ENCODE measurements at regions not wholly inside any gene's neighbourhood (a gene's known extent, or its start where the extent isn't known, plus 50 kb on each side); places are given as distances from the start of the nearest gene placed in this dataset.

GRCh38 chr5:13356226-13356625 is 588.3 kb downstream of the DNAH5 start:
- WGBS (ENCODE audit: low lambda C conversion rate, missing lambda C conversion rate), result 95% methylated on average over 3 of the region's 3 CpGs
- Histone ChIP-seq H3K79me2 (no peaks in the 10 kb centered on the region), H3K4me1 (ENCODE audit: insufficient read depth) (no peaks in the 10 kb centered on the region), H3K9me2 (replicated peaks; ENCODE audit: insufficient read depth) (no peaks in the 10 kb centered on the region), H2AFZ (no peak overlapping the region), H3K27ac (no peak overlapping the region), H3K27me3 (no peaks in the 10 kb centered on the region), H3K4me3 (no peak overlapping the region), H3K9me3 (ENCODE audit: low read depth) (no peaks in the 10 kb centered on the region), H3K36me3 (replicated peaks; ENCODE audit: insufficient read depth, low read depth) (no peaks in the 10 kb centered on the region), H4K20me1 (ENCODE audit: insufficient read depth, poor library complexity, severe bottlenecking) (no peaks in the 10 kb centered on the region), H3K4me2 (no peak overlapping the region)
- no peak for DNase-seq (ENCODE audit: low spot score)
- TF ChIP-seq EZH2phosphoT487 (IDR thresholded peaks at IDR 0.05; ENCODE audit: low read depth, severe bottlenecking, unreplicated experiment) (no peak), CTCF (IDR thresholded peaks at IDR 0.05; ENCODE audit: poor library complexity) (no peak), EZH2 (IDR thresholded peaks at IDR 0.05; ENCODE audit: borderline replicate concordance) (no peak)

- Histone ChIP-seq H3K27me3 (no peaks in the 10 kb centered on the region), H3K4me3 (no peak overlapping the region), H3K4me1 (ENCODE audit: insufficient read depth) (no peaks in the 10 kb centered on the region), H3K79me2 (no peaks in the 10 kb centered on the region), H3K9me2 (replicated peaks; ENCODE audit: insufficient read depth) (no peaks in the 10 kb centered on the region), H3K4me2 (no peak overlapping the region), H3K27ac (no peak overlapping the region), H3K9me3 (ENCODE audit: low read depth) (no peaks in the 10 kb centered on the region), H2AFZ (no peak overlapping the region), H3K36me3 (replicated peaks; ENCODE audit: insufficient read depth, low read depth) (no peaks in the 10 kb centered on the region), H4K20me1 (ENCODE audit: insufficient read depth, poor library complexity, severe bottlenecking) (no peaks in the 10 kb centered on the region)
- 57% methylated on average over 2 of the region's 2 CpGs for WGBS (ENCODE audit: low lambda C conversion rate, missing lambda C conversion rate)
- DNase-seq (ENCODE audit: low spot score), result no peak
- no peak for TF ChIP-seq EZH2phosphoT487 (IDR thresholded peaks at IDR 0.05; ENCODE audit: low read depth, severe bottlenecking, unreplicated experiment)
- no peak for TF ChIP-seq CTCF (IDR thresholded peaks at IDR 0.05; ENCODE audit: poor library complexity)
- no peak for TF ChIP-seq EZH2 (IDR thresholded peaks at IDR 0.05; ENCODE audit: borderline replicate concordance)
These were observed 589.9 kb downstream of the DNAH5 start for GRCh38 chr5:13354611-13355010.

- 70% methylated on average over 2 of the region's 2 CpGs for WGBS (ENCODE audit: low lambda C conversion rate, missing lambda C conversion rate)
- no peaks in the 10 kb centered on the region for H3K79me2 ChIP-seq
- DNase-seq (ENCODE audit: low spot score), result no peak
- no peaks in the 10 kb centered on the region for H3K36me3 ChIP-seq (replicated peaks; ENCODE audit: insufficient read depth, low read depth)
- no peak for TF ChIP-seq EZH2 (IDR thresholded peaks at IDR 0.05; ENCODE audit: borderline replicate concordance)
- no peaks in the 10 kb centered on the region for H3K4me1 ChIP-seq (ENCODE audit: insufficient read depth)
- H3K27me3 ChIP-seq, result no peaks in the 10 kb centered on the region
- H3K9me2 ChIP-seq (replicated peaks; ENCODE audit: insufficient read depth), result no peaks in the 10 kb centered on the region
- no peak overlapping the region for H3K4me2 ChIP-seq
- H2AFZ ChIP-seq, result no peak overlapping the region
- H3K4me3 ChIP-seq, result no peak overlapping the region
- no peaks in the 10 kb centered on the region for H3K9me3 ChIP-seq (ENCODE audit: low read depth)
- H3K27ac ChIP-seq, result no peak overlapping the region
- H4K20me1 ChIP-seq (ENCODE audit: insufficient read depth, poor library complexity, severe bottlenecking), result no peaks in the 10 kb centered on the region
These were observed 593.7 kb downstream of the DNAH5 start for GRCh38 chr5:13350767-13351166.

- TF ChIP-seq CTCF (IDR thresholded peaks at IDR 0.05; ENCODE audit: poor library complexity), result no peak
- TF ChIP-seq EZH2phosphoT487 (IDR thresholded peaks at IDR 0.05; ENCODE audit: low read depth, severe bottlenecking, unreplicated experiment), result no peak
- TF ChIP-seq EZH2 (IDR thresholded peaks at IDR 0.05; ENCODE audit: borderline replicate concordance), result no peak
- Histone ChIP-seq H3K9me3 (ENCODE audit: low read depth) (no peaks in the 10 kb centered on the region), H3K4me1 (ENCODE audit: insufficient read depth) (no peaks in the 10 kb centered on the region), H3K9me2 (replicated peaks; ENCODE audit: insufficient read depth) (no peaks in the 10 kb centered on the region), H3K79me2 (no peaks in the 10 kb centered on the region), H3K36me3 (replicated peaks; ENCODE audit: insufficient read depth, low read depth) (no peaks in the 10 kb centered on the region), H2AFZ (no peak overlapping the region), H3K27me3 (no peaks in the 10 kb centered on the region), H3K27ac (no peak overlapping the region), H3K4me3 (no peak overlapping the region), H4K20me1 (ENCODE audit: insufficient read depth, poor library complexity, severe bottlenecking) (no peaks in the 10 kb centered on the region), H3K4me2 (no peak overlapping the region)
- 75% methylated on average over 3 of the region's 3 CpGs for WGBS (ENCODE audit: low lambda C conversion rate, missing lambda C conversion rate)
- no peak for DNase-seq (ENCODE audit: low spot score)
These were observed 595.9 kb downstream of the DNAH5 start for GRCh38 chr5:13348568-13348967.

All from hepatocyte (in vitro differentiated cells).